ENCODE measurements at regions not wholly inside any gene's neighbourhood (a gene's known extent, or its start where the extent isn't known, plus 50 kb on each side); places are given as distances from the start of the nearest gene placed in this dataset.

GRCh38 chr1:234778221-234779159 lies 168.5 kb upstream of the IRF2BP2 start:
- ChIA-PET POLR2A (no interaction called here), RAD21 (ENCODE audit: low non-redundant PET in 1 of 2, low total read pairs in 2 of 2, uncharacterized antibody in 2 of 2, unreplicated experiment in 2 of 2) (no interaction called here), CTCF (no interaction called here)
- ATAC-seq (no peak), DNase-seq (ENCODE audit: low read depth, low spot score) (no peak)
- no peak overlapping the region for H3K9ac ChIP-seq (ENCODE audit: low read length)
- intact Hi-C loops (cut with micrococcal nuclease): no loop called here
- H3K79me2 ChIP-seq (ENCODE audit: insufficient read depth, low read length): no peaks in the 10 kb centered on the region
- no TSS peak for BruUV-seq (replicated peaks)
- no peak overlapping the region for H3K4me3 ChIP-seq (replicated peaks in 1 of 2; ENCODE audit: low read depth in 1 of 2, low read length in 2 of 2)
- no peaks in the 10 kb centered on the region for H3K9me3 ChIP-seq (ENCODE audit: control insufficient read depth in 1 of 2, insufficient read depth in 1 of 2, low read depth in 1 of 2, low read length in 2 of 2)
- H3K36me3 ChIP-seq (ENCODE audit: control insufficient read depth in 1 of 2, insufficient read depth in 2 of 2, low read length in 2 of 2): no peaks in the 10 kb centered on the region
- TF ChIP-seq ELF1 (IDR thresholded peaks at IDR 0.05; ENCODE audit: borderline replicate concordance, low read depth) (no peak), YY1 (IDR thresholded peaks at IDR 0.05; ENCODE audit: extremely low read depth, insufficient replicate concordance, low read depth, low read length) (no peak), JUND (IDR thresholded peaks at IDR 0.05) (no peak), CEBPB (IDR thresholded peaks at IDR 0.05; ENCODE audit: low read depth) (no peak)
- peaks cover 31% of the 10 kb centered on the region for H3K27me3 ChIP-seq (ENCODE audit: insufficient read depth, low read length)
- H4K20me1 ChIP-seq (ENCODE audit: insufficient read depth): no peaks in the 10 kb centered on the region
- H3K9me2 ChIP-seq (ENCODE audit: insufficient read depth): no peaks in the 10 kb centered on the region
- H3K4me1 ChIP-seq (ENCODE audit: control insufficient read depth in 1 of 2, insufficient read depth in 2 of 2, low read length in 2 of 2): no peaks in the 10 kb centered on the region
- no peak overlapping the region for H3K27ac ChIP-seq (ENCODE audit: low read depth, low read length)
- H3K4me2 ChIP-seq (ENCODE audit: low read length): no peak overlapping the region
- H2AFZ ChIP-seq (ENCODE audit: low read depth, low read length, poor library complexity, severe bottlenecking): no peak overlapping the region

- Histone ChIP-seq H3K4me3 (replicated peaks in 1 of 2; ENCODE audit: low read depth in 1 of 2, low read length in 2 of 2) (no peak overlapping the region), H4K20me1 (ENCODE audit: insufficient read depth) (no peaks in the 10 kb centered on the region), H3K4me2 (ENCODE audit: low read length) (no peak overlapping the region), H3K27me3 (ENCODE audit: insufficient read depth, low read length) (peaks cover 31% of the 10 kb centered on the region), H2AFZ (ENCODE audit: low read depth, low read length, poor library complexity, severe bottlenecking) (no peak overlapping the region), H3K9me2 (ENCODE audit: insufficient read depth) (no peaks in the 10 kb centered on the region), H3K9ac (ENCODE audit: low read length) (no peak overlapping the region), H3K9me3 (ENCODE audit: control insufficient read depth in 1 of 2, insufficient read depth in 1 of 2, low read depth in 1 of 2, low read length in 2 of 2) (no peaks in the 10 kb centered on the region), H3K27ac (ENCODE audit: low read depth, low read length) (no peak overlapping the region), H3K4me1 (ENCODE audit: control insufficient read depth in 1 of 2, insufficient read depth in 2 of 2, low read length in 2 of 2) (peaks cover 1% of the 10 kb centered on the region in 2 experiments; a peak in 3 of 4 replicates), H3K79me2 (ENCODE audit: insufficient read depth, low read length) (no peaks in the 10 kb centered on the region), H3K36me3 (ENCODE audit: control insufficient read depth in 1 of 2, insufficient read depth in 2 of 2, low read length in 2 of 2) (no peaks in the 10 kb centered on the region)
- POLR2A ChIA-PET: no interaction called here
- no TSS peak for BruUV-seq (replicated peaks)
- CTCF ChIA-PET: no interaction called here
- intact Hi-C loops (cut with micrococcal nuclease): no loop called here
- RAD21 ChIA-PET (ENCODE audit: low non-redundant PET in 1 of 2, low total read pairs in 2 of 2, uncharacterized antibody in 2 of 2, unreplicated experiment in 2 of 2): no interaction called here
- DNase-seq (ENCODE audit: low read depth, low spot score) (no peak), ATAC-seq (no peak)
- TF ChIP-seq EZH2phosphoT487 (IDR thresholded peaks at IDR 0.05; ENCODE audit: borderline replicate concordance) (no peak), POLR2A (IDR thresholded peaks at IDR 0.05; ENCODE audit: borderline replicate concordance, extremely low read depth, insufficient read depth, insufficient read length) (no peak), JUND (IDR thresholded peaks at IDR 0.05) (no peak), CEBPB (IDR thresholded peaks at IDR 0.05; ENCODE audit: low read depth) (no peak), POLR2AphosphoS5 (IDR thresholded peaks at IDR 0.05; ENCODE audit: low read depth, low read length) (no peak), TCF7L2 (IDR thresholded peaks at IDR 0.05; ENCODE audit: borderline replicate concordance, extremely low read depth, insufficient read depth, insufficient read length) (no peak), RAD21 (IDR thresholded peaks at IDR 0.05; ENCODE audit: low read depth) (no peak), EGR1 (IDR thresholded peaks at IDR 0.05; ENCODE audit: low read depth) (no peak), ATF3 (IDR thresholded peaks at IDR 0.05) (no peak)
- TF ChIP-seq, protein P1, sequence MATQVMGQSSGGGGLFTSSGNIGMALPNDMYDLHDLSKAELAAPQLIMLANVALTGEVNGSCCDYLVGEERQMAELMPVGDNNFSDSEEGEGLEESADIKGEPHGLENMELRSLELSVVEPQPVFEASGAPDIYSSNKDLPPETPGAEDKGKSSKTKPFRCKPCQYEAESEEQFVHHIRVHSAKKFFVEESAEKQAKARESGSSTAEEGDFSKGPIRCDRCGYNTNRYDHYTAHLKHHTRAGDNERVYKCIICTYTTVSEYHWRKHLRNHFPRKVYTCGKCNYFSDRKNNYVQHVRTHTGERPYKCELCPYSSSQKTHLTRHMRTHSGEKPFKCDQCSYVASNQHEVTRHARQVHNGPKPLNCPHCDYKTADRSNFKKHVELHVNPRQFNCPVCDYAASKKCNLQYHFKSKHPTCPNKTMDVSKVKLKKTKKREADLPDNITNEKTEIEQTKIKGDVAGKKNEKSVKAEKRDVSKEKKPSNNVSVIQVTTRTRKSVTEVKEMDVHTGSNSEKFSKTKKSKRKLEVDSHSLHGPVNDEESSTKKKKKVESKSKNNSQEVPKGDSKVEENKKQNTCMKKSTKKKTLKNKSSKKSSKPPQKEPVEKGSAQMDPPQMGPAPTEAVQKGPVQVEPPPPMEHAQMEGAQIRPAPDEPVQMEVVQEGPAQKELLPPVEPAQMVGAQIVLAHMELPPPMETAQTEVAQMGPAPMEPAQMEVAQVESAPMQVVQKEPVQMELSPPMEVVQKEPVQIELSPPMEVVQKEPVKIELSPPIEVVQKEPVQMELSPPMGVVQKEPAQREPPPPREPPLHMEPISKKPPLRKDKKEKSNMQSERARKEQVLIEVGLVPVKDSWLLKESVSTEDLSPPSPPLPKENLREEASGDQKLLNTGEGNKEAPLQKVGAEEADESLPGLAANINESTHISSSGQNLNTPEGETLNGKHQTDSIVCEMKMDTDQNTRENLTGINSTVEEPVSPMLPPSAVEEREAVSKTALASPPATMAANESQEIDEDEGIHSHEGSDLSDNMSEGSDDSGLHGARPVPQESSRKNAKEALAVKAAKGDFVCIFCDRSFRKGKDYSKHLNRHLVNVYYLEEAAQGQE (IDR thresholded peaks at IDR 0.05; ENCODE audit: low read depth): no peak
- TF ChIP-seq, protein P2, sequence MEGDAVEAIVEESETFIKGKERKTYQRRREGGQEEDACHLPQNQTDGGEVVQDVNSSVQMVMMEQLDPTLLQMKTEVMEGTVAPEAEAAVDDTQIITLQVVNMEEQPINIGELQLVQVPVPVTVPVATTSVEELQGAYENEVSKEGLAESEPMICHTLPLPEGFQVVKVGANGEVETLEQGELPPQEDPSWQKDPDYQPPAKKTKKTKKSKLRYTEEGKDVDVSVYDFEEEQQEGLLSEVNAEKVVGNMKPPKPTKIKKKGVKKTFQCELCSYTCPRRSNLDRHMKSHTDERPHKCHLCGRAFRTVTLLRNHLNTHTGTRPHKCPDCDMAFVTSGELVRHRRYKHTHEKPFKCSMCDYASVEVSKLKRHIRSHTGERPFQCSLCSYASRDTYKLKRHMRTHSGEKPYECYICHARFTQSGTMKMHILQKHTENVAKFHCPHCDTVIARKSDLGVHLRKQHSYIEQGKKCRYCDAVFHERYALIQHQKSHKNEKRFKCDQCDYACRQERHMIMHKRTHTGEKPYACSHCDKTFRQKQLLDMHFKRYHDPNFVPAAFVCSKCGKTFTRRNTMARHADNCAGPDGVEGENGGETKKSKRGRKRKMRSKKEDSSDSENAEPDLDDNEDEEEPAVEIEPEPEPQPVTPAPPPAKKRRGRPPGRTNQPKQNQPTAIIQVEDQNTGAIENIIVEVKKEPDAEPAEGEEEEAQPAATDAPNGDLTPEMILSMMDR (IDR thresholded peaks at IDR 0.05 in 2 of 3, conservative IDR thresholded peaks at IDR 0.05 in 1 of 3; ENCODE audit: borderline replicate concordance in 1 of 3, insufficient read depth in 1 of 3, low read depth in 2 of 3, low read length in 2 of 3): no peak
Measured at GRCh38 chr1:234777856-234778220, 167.9 kb upstream of the IRF2BP2 start.
